ENCODE measurements at regions not wholly inside any gene's neighbourhood (a gene's known extent, or its start where the extent isn't known, plus 50 kb on each side); places are given as distances from the start of the nearest gene placed in this dataset.

- TF ChIP-seq PATZ1 (CRISPR knock-in tag; IDR thresholded peaks at IDR 0.05; ENCODE audit: borderline replicate concordance) (no peak), ZFP30 (CRISPR knock-in tag; IDR thresholded peaks at IDR 0.05) (no peak)
Observed at GRCh38 chr19:30924069-30924636, 425.1 kb downstream of the TSHZ3 start (continued).

- ATAC-seq = no peak
- TF ChIP-seq BACH2 (CRISPR knock-in tag; IDR thresholded peaks at IDR 0.05; ENCODE audit: borderline replicate concordance) = no peak
- TF ChIP-seq ESRRG (CRISPR knock-in tag; IDR thresholded peaks at IDR 0.05) = no peak
- TF ChIP-seq SNAI2 (CRISPR knock-in tag; IDR thresholded peaks at IDR 0.05) = no peak
- no peak for TF ChIP-seq TCF4 (CRISPR knock-in tag; IDR thresholded peaks at IDR 0.05; ENCODE audit: borderline replicate concordance)
- no peak for TF ChIP-seq ZNF565 (CRISPR knock-in tag; conservative IDR thresholded peaks at IDR 0.05; ENCODE audit: low read depth)
- no peak for TF ChIP-seq PPARA (CRISPR knock-in tag; IDR thresholded peaks at IDR 0.05; ENCODE audit: borderline replicate concordance)
- no peak for TF ChIP-seq OSR1 (CRISPR knock-in tag; IDR thresholded peaks at IDR 0.05)
- TF ChIP-seq CREB5 (CRISPR knock-in tag; IDR thresholded peaks at IDR 0.05; ENCODE audit: low read depth) = no peak
- no peak for TF ChIP-seq ZFP3 (CRISPR knock-in tag; IDR thresholded peaks at IDR 0.05)
- TF ChIP-seq GLIS3 (CRISPR knock-in tag; IDR thresholded peaks at IDR 0.05) = no peak
- no peak for TF ChIP-seq ZNF70 (CRISPR knock-in tag; IDR thresholded peaks at IDR 0.05)
- TF ChIP-seq ZC3H10 (CRISPR knock-in tag; IDR thresholded peaks at IDR 0.05) = no peak
- no peak for TF ChIP-seq POU6F1 (CRISPR knock-in tag; IDR thresholded peaks at IDR 0.05; ENCODE audit: borderline replicate concordance, low read depth)
- no peak for TF ChIP-seq TSHZ2 (CRISPR knock-in tag; IDR thresholded peaks at IDR 0.05)
- no peak for TF ChIP-seq ARNTL (CRISPR knock-in tag; IDR thresholded peaks at IDR 0.05; ENCODE audit: borderline replicate concordance, low read depth)
- no peak for TF ChIP-seq CSDC2 (CRISPR knock-in tag; IDR thresholded peaks at IDR 0.05)
Observed at GRCh38 chr19:30923621-30924020, 425.6 kb downstream of the TSHZ3 start.

- no peak for ATAC-seq
- TF ChIP-seq ESRRG (CRISPR knock-in tag; IDR thresholded peaks at IDR 0.05) = no peak
- TF ChIP-seq POU6F1 (CRISPR knock-in tag; IDR thresholded peaks at IDR 0.05; ENCODE audit: borderline replicate concordance, low read depth) = no peak
- TF ChIP-seq ZNF565 (CRISPR knock-in tag; conservative IDR thresholded peaks at IDR 0.05; ENCODE audit: low read depth) = no peak
- no peak for TF ChIP-seq ZFP30 (CRISPR knock-in tag; IDR thresholded peaks at IDR 0.05)
- no peak for TF ChIP-seq ZNF8 (CRISPR knock-in tag; IDR thresholded peaks at IDR 0.05)
Observed at GRCh38 chr19:30923096-30923495, 426.1 kb downstream of the TSHZ3 start.

GRCh38 chr19:30920222-30920621, 429.0 kb downstream of the TSHZ3 start:
- no peak for ATAC-seq
- TF ChIP-seq BACH2 (CRISPR knock-in tag; IDR thresholded peaks at IDR 0.05; ENCODE audit: borderline replicate concordance) (no peak), ZFP30 (CRISPR knock-in tag; IDR thresholded peaks at IDR 0.05) (no peak), TSHZ2 (CRISPR knock-in tag; IDR thresholded peaks at IDR 0.05) (no peak), PPARA (CRISPR knock-in tag; IDR thresholded peaks at IDR 0.05; ENCODE audit: borderline replicate concordance) (no peak), GLIS3 (CRISPR knock-in tag; IDR thresholded peaks at IDR 0.05) (no peak), PATZ1 (CRISPR knock-in tag; IDR thresholded peaks at IDR 0.05; ENCODE audit: borderline replicate concordance) (no peak), OSR1 (CRISPR knock-in tag; IDR thresholded peaks at IDR 0.05) (no peak)

All from SK-N-SH treated with all-trans-retinoic acid at 6 μM for 48 hours (cell line).